ENCODE measurements at regions not wholly inside any gene's neighbourhood (a gene's known extent, or its start where the extent isn't known, plus 50 kb on each side); places are given as distances from the start of the nearest gene placed in this dataset.

- no peak for ATAC-seq
- no peaks in the 10 kb centered on the region for H3K9me3 ChIP-seq (ENCODE audit: control insufficient read depth, low read length)
- H3K4me3 ChIP-seq (ENCODE audit: low read length), result no peak overlapping the region
- no peak for DNase-seq
- H3K27ac ChIP-seq (ENCODE audit: low read length), result no peak overlapping the region
- intact Hi-C loops (cut with DNase I), result no loop called here
- H3K4me1 ChIP-seq (ENCODE audit: control insufficient read depth, insufficient read depth, low read length), result no peaks in the 10 kb centered on the region
- no peaks in the 10 kb centered on the region for H3K27me3 ChIP-seq (ENCODE audit: control insufficient read depth, insufficient read depth)
- 91% methylated on average over 3 of the region's 3 CpGs for WGBS
These were observed 374.2 kb downstream of the SETD4 start for GRCh38 chr21:35686156-35686555.

- DNase-seq (no peak), ATAC-seq (no peak)
- Histone ChIP-seq H3K27ac (ENCODE audit: low read length) (no peak overlapping the region), H3K4me1 (ENCODE audit: control insufficient read depth, insufficient read depth, low read length) (no peaks in the 10 kb centered on the region), H3K9me3 (ENCODE audit: control insufficient read depth, low read length) (no peaks in the 10 kb centered on the region), H3K4me3 (ENCODE audit: low read length) (no peak overlapping the region), H3K27me3 (ENCODE audit: control insufficient read depth, insufficient read depth) (no peaks in the 10 kb centered on the region)
- intact Hi-C loops (cut with DNase I), result no loop called here
- WGBS, result 92% methylated on average over 3 of the region's 3 CpGs
These were observed 376.5 kb downstream of the SETD4 start for GRCh38 chr21:35683664-35684304.

- intact Hi-C loops (cut with DNase I), result no loop called here
- H3K4me1 ChIP-seq (ENCODE audit: control insufficient read depth, insufficient read depth, low read length), result no peaks in the 10 kb centered on the region
- ATAC-seq (no peak), DNase-seq (no peak)
- H3K4me3 ChIP-seq (ENCODE audit: low read length), result no peak overlapping the region
- no peaks in the 10 kb centered on the region for H3K9me3 ChIP-seq (ENCODE audit: control insufficient read depth, low read length)
- WGBS, result 78% methylated on average over 2 of the region's 2 CpGs
- H3K27ac ChIP-seq (ENCODE audit: low read length), result no peak overlapping the region
- H3K27me3 ChIP-seq (ENCODE audit: control insufficient read depth, insufficient read depth), result no peaks in the 10 kb centered on the region
These were observed 377.3 kb downstream of the SETD4 start for GRCh38 chr21:35682904-35683549.

- no peaks in the 10 kb centered on the region for H3K27me3 ChIP-seq (ENCODE audit: control insufficient read depth, insufficient read depth)
- no peaks in the 10 kb centered on the region for H3K9me3 ChIP-seq (ENCODE audit: control insufficient read depth, low read length)
- DNase-seq, result no peak
- ATAC-seq, result no peak
- H3K4me1 ChIP-seq (ENCODE audit: control insufficient read depth, insufficient read depth, low read length), result no peaks in the 10 kb centered on the region
- 78% methylated on average over 7 of the region's 7 CpGs for WGBS
- H3K4me3 ChIP-seq (ENCODE audit: low read length), result no peak overlapping the region
- intact Hi-C loops (cut with DNase I), result no loop called here
- no peak overlapping the region for H3K27ac ChIP-seq (ENCODE audit: low read length)
These were observed 378.4 kb downstream of the SETD4 start for GRCh38 chr21:35681946-35682345.

GRCh38 chr21:35679076-35679475, 381.2 kb downstream of the SETD4 start:
- H3K27ac ChIP-seq (ENCODE audit: low read length), result no peak overlapping the region
- no peak overlapping the region for H3K4me3 ChIP-seq (ENCODE audit: low read length)
- ATAC-seq, result no peak
- no peak for DNase-seq
- H3K27me3 ChIP-seq (ENCODE audit: control insufficient read depth, insufficient read depth), result no peaks in the 10 kb centered on the region
- WGBS, result 88% methylated on average over 2 of the region's 2 CpGs
- H3K9me3 ChIP-seq (ENCODE audit: control insufficient read depth, low read length), result no peaks in the 10 kb centered on the region
- no peaks in the 10 kb centered on the region for H3K4me1 ChIP-seq (ENCODE audit: control insufficient read depth, insufficient read depth, low read length)
- intact Hi-C loops (cut with DNase I), result no loop called here

DNA sequence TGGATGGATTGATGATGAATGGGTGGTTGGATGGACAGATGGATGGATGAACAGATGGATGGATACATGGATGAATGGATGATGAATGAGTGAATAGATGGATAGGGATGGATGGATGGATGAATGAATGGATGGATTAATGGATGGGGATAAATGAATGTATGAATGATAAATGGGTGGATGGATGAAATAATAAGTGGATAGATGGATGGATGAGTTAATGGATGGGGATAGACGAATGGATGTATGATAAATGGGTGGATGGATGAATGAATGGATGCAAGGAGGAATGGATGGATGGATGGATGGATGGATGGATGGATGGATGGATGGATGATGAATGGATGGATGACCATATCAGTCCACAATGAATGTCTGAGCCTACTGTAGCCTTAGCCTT, 381.9 kb downstream of the SETD4 start:
- WGBS, result 85% methylated on average over 1 of the region's 1 CpG
- intact Hi-C loops (cut with DNase I), result no loop called here
- Histone ChIP-seq H3K27me3 (ENCODE audit: control insufficient read depth, insufficient read depth) (no peaks in the 10 kb centered on the region), H3K27ac (ENCODE audit: low read length) (no peak overlapping the region), H3K4me1 (ENCODE audit: control insufficient read depth, insufficient read depth, low read length) (no peaks in the 10 kb centered on the region), H3K9me3 (ENCODE audit: control insufficient read depth, low read length) (no peaks in the 10 kb centered on the region), H3K4me3 (ENCODE audit: low read length) (no peak overlapping the region)
- ATAC-seq (no peak), DNase-seq (no peak)

DNA sequence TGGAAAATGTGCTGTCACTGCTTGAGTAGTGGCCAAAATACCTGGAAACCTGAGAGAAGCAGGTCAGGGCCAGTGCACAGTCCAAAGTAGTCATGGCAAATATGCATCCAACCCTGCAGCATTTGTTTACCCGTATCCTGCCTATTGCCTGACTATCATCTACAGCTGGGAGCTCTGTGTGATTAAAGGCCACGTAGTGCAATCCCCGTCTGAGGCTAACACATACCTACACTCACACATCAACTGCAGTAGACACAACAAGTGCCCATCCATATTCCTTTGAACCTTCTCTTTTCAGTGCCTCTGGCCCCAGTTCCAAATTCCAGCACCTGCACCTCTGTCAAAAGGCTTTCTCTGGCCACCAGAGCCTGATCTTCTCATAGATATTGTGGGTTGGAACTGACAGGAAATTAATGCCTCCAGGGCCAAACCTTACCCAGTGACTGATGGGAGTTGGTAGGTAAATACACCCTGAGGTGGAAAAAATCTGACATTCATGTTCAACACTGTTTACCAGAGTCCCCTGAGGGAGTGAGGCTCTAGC, 383.0 kb downstream of the SETD4 start:
- Histone ChIP-seq H3K4me1 (ENCODE audit: control insufficient read depth, insufficient read depth, low read length) (no peaks in the 10 kb centered on the region), H3K27ac (ENCODE audit: low read length) (no peak overlapping the region), H3K27me3 (ENCODE audit: control insufficient read depth, insufficient read depth) (no peaks in the 10 kb centered on the region), H3K9me3 (ENCODE audit: control insufficient read depth, low read length) (no peaks in the 10 kb centered on the region), H3K4me3 (ENCODE audit: low read length) (no peak overlapping the region)
- 78% methylated on average over 3 of the region's 3 CpGs for WGBS
- ATAC-seq (no peak), DNase-seq (no peak)
- intact Hi-C loops (cut with DNase I), result no loop called here

DNA sequence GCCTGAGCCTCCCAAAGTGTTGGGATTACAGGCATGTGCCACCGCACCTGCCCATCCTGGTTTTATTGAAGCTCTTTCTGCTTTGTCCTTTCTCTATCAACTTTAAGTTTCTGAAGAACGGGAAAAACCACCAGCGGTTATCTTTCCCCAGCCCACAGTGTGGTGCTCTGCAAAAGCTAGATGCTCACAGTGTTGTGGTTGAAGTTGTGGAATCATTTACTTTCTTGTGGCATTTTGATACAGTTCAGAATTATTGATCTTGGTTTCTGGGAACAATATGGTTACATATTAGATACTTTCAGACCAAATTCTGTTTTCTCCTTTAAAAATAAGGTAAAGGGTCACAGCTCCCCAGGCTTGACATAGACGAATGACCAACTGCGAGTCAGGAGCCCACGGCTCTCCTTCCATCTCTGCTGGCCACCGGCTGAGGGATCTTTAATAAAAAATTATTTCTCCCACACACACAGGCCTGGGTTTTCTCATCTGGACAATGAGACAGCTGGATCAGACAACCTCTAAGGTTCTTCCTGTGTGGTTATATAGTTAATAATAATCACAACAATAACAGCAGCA, 385.3 kb downstream of the SETD4 start:
- no peak overlapping the region for H3K27ac ChIP-seq (ENCODE audit: low read length)
- 65% methylated on average over 7 of the region's 7 CpGs for WGBS
- no peaks in the 10 kb centered on the region for H3K9me3 ChIP-seq (ENCODE audit: control insufficient read depth, low read length)
- intact Hi-C loops (cut with DNase I), result no loop called here
- H3K4me1 ChIP-seq (ENCODE audit: control insufficient read depth, insufficient read depth, low read length), result no peaks in the 10 kb centered on the region
- no peak for DNase-seq
- H3K27me3 ChIP-seq (ENCODE audit: control insufficient read depth, insufficient read depth), result no peaks in the 10 kb centered on the region
- no peak for ATAC-seq
- H3K4me3 ChIP-seq (ENCODE audit: low read length), result no peak overlapping the region

DNA sequence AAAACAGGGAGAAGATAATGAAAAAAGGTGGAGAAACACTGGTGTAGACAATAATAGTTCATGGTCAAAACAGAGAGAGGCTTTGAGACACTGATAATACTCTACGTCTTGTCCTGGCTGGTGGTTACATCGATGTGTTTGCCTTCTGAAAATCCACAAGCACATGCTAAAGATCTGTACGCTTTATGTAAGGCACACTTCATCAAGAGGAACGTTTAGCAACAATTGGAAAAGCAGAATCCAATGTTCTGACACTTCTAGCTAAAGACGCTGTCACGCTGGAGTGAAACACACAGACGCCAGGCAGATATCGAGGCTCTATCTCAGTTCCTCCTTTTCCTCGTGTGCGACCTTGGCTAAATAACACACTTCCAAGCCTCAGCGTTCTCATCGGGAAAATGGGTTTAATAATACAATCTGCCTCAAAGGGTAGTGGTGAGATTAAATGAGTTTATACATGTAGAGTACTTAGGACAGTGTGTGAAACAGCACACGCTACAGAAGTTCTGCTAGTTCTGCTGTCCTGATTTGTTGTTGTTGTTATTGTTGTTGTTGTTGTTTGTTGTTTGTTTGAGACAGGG, 386.1 kb downstream of the SETD4 start:
- H3K27me3 ChIP-seq (ENCODE audit: control insufficient read depth, insufficient read depth), result no peaks in the 10 kb centered on the region
- intact Hi-C loops (cut with DNase I), result no loop called here
- H3K27ac ChIP-seq (ENCODE audit: low read length), result no peak overlapping the region
- ATAC-seq, result no peak
- H3K4me3 ChIP-seq (ENCODE audit: low read length), result no peak overlapping the region
- 68% methylated on average over 13 of the region's 13 CpGs for WGBS
- H3K9me3 ChIP-seq (ENCODE audit: control insufficient read depth, low read length), result no peaks in the 10 kb centered on the region
- DNase-seq, result no peak
- H3K4me1 ChIP-seq (ENCODE audit: control insufficient read depth, insufficient read depth, low read length), result no peaks in the 10 kb centered on the region

GRCh38 chr21:35672313-35672712, 388.0 kb downstream of the SETD4 start:
- intact Hi-C loops (cut with DNase I), result no loop called here

DNA sequence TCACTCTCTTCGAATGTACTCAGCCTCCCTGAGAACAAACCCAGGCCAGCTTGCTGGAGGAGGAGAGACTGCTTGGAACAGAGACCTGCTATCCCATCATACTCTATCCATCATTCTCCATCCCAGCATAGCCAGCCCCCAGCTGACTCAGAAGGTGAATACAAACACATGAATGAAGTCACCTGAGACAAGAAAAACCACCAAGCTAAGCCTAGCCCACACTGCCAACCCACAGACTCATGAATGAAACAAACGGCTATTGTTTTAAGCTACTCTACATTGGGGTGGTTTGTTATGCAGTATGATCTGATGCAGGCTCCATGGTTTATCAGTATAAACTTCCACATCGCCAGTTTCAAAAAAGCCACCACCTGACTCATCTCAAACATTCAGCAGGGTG, 395.6 kb downstream of the SETD4 start:
- no peaks in the 10 kb centered on the region for H3K9me3 ChIP-seq (ENCODE audit: control insufficient read depth, low read length)
- H3K27me3 ChIP-seq (ENCODE audit: control insufficient read depth, insufficient read depth), result no peaks in the 10 kb centered on the region
- no peak overlapping the region for H3K27ac ChIP-seq (ENCODE audit: low read length)
- intact Hi-C loops (cut with DNase I), result no loop called here
- DNase-seq (no peak), ATAC-seq (no peak)
- no peaks in the 10 kb centered on the region for H3K4me1 ChIP-seq (ENCODE audit: control insufficient read depth, insufficient read depth, low read length)
- no peak overlapping the region for H3K4me3 ChIP-seq (ENCODE audit: low read length)
- 78% methylated on average over 3 of the region's 3 CpGs for WGBS

More at GRCh38 chr21:35672313-35672712, 388.0 kb downstream of the SETD4 start:
- ATAC-seq, result no peak
- Histone ChIP-seq H3K27me3 (ENCODE audit: control insufficient read depth, insufficient read depth) (no peaks in the 10 kb centered on the region), H3K4me1 (ENCODE audit: control insufficient read depth, insufficient read depth, low read length) (no peaks in the 10 kb centered on the region), H3K9me3 (ENCODE audit: control insufficient read depth, low read length) (no peaks in the 10 kb centered on the region), H3K4me3 (ENCODE audit: low read length) (no peak overlapping the region), H3K27ac (ENCODE audit: low read length) (no peak overlapping the region)
- DNase-seq, result no peak
- 80% methylated on average over 3 of the region's 3 CpGs for WGBS
